OCI-LY1 (cell line): ENCODE measurements at regions not wholly inside any gene's neighbourhood (a gene's known extent, or its start where the extent isn't known, plus 50 kb on each side); places are given as distances from the start of the nearest gene placed in this dataset.

Experiments
- H2AFZ ChIP-seq: fragments of 200-600 bp; sonication (generic), shearing (Covaris generic); 2 replicates; pipeline ENCODE4 v1.6.0; 2014; ENCODE audit warnings: antibody characterized with exemption, mild to moderate bottlenecking, low read length
- H3F3A ChIP-seq: fragments of 200-600 bp; sonication (generic), shearing (Covaris generic); 2 replicates; pipeline ENCODE4 v1.6.0; 2014; ENCODE audit warnings: mild to moderate bottlenecking, antibody characterized with exemption, low read length, moderate library complexity; ENCODE audit not compliant: insufficient read depth
- H3K27ac ChIP-seq: fragments of 200-600 bp; sonication (generic); 2 replicates; pipeline ENCODE4 v1.5.1; 2014; ENCODE audit warnings: low read length, mixed run types, mild to moderate bottlenecking, low read depth; ENCODE audit not compliant: poor library complexity, severe bottlenecking
- H3K27me3 ChIP-seq: fragments of 200-600 bp; sonication (generic); 2 replicates; pipeline ENCODE4 v1.6.0; 2014; ENCODE audit warnings: antibody characterized with exemption, mild to moderate bottlenecking, low read length, moderate library complexity; ENCODE audit not compliant: insufficient read depth
- H3K36me3 ChIP-seq: fragments of 200-600 bp; sonication (generic); 2 replicates; pipeline ENCODE4 v1.6.1; 2014; ENCODE audit warnings: mild to moderate bottlenecking, antibody characterized with exemption, low read length, moderate library complexity, mixed read lengths; ENCODE audit not compliant: insufficient read depth
- H3K4me1 ChIP-seq: fragments of 200-600 bp; sonication (generic); 2 replicates; pipeline ENCODE4 v1.5.1; 2014; ENCODE audit warnings: mild to moderate bottlenecking, low read length, moderate library complexity; ENCODE audit not compliant: insufficient read depth, severe bottlenecking
- H3K4me2 ChIP-seq: fragments of 200-600 bp; sonication (generic), shearing (Covaris generic); 2 replicates; pipeline ENCODE4 v1.6.1; 2014; ENCODE audit warnings: low read length
- H3K4me3 ChIP-seq: fragments of 200-600 bp; sonication (generic); 2 replicates; pipeline ENCODE4 v1.5.1; 2014; ENCODE audit warnings: low read length, low read depth, mild to moderate bottlenecking, mixed read lengths; ENCODE audit not compliant: poor library complexity, severe bottlenecking
- H3K79me2 ChIP-seq: fragments of 200-600 bp; shearing (Covaris generic); 2 replicates; pipeline ENCODE4 v1.6.1; 2016; ENCODE audit warnings: mixed run types, low read length, mixed read lengths; ENCODE audit not compliant: insufficient read depth
- H3K9ac ChIP-seq: fragments of 200-600 bp; sonication (generic), shearing (Covaris generic); 2 replicates; pipeline ENCODE4 v1.6.1; 2014; ENCODE audit warnings: mild to moderate bottlenecking, low read length, mixed read lengths
- H3K9me2 ChIP-seq: fragments of 200-600 bp; sonication (generic), shearing (Covaris generic); 2 replicates; pipeline ENCODE4 v1.6.1; 2014; ENCODE audit warnings: low read depth, mild to moderate bottlenecking, low read length, mixed read lengths
- H3K9me3 ChIP-seq: fragments of 200-600 bp; shearing (Covaris generic); 2 replicates; pipeline ENCODE4 v1.6.1; 2014; ENCODE audit warnings: low read length, mixed read lengths
- H4K20me1 ChIP-seq: fragments of 200-600 bp; sonication (generic), shearing (Covaris generic); 2 replicates; pipeline ENCODE4 v1.6.0; 2016; ENCODE audit warnings: mild to moderate bottlenecking, low read length; ENCODE audit not compliant: insufficient read depth
- EZH2 ChIP-seq: fragments of 200-600 bp; sonication (generic), shearing (Covaris generic); IDR thresholded peaks from 2 replicates; pipeline ENCODE4 v1.8.0; 2017; ENCODE audit warnings: borderline replicate concordance, mixed run types, mild to moderate bottlenecking, antibody characterized with exemption, low read length, moderate library complexity, mixed read lengths
- TF ChIP-seq, protein P1 (sequence below): fragments of 200-600 bp; sonication (generic), shearing (Covaris generic); IDR thresholded peaks from 2 replicates; pipeline ENCODE4 v1.5.1; 2017; ENCODE audit warnings: mild to moderate bottlenecking, antibody characterized with exemption, low read length, moderate library complexity, mixed read lengths

DNA sequence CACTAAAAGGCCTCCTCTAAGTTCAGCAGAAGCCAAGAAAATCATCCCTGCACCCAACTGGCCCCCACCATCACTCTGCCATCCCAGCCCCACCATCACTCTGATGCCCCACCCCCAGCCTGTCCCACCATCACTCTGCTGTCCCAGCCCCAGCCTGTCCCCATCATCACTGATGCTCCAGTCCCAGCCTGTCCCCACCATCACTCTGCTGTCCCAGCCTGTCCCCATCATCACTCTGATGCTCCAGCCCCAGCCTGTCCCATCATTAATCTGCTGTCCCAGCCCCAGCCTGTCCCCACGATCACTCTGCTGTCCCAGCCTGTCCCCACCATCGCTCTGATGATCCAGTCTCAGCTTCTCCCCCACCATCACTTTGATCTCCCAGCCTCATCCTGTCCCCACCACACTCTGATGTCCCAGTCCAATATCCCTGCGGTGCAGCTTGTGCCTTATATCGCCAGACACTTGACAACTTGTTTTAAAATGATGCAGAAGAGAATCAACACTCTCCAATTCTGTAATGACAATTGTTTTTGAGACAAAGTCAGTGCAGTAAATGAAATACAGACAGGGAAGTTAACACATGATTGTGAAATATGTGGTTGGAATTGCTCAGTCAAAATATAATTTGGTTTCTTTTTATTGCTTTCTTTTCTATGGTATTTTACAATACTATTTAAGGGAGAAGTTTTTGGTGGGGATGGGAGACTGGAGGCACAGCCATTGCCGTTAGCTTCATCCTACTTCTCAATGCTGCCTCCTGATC, 100.8 kb downstream of the TNFAIP3 start:
- Histone ChIP-seq H3F3A (no peaks in the 10 kb centered on the region), H3K9me2 (no peaks in the 10 kb centered on the region), H3K79me2 (no peaks in the 10 kb centered on the region), H3K27me3 (no peaks in the 10 kb centered on the region), H3K4me2 (no peak overlapping the region), H3K4me3 (no peak overlapping the region), H3K4me1 (no peaks in the 10 kb centered on the region), H2AFZ (no peak overlapping the region), H3K27ac (no peak overlapping the region), H3K36me3 (no peaks in the 10 kb centered on the region), H3K9me3 (no peaks in the 10 kb centered on the region), H3K9ac (no peak overlapping the region), H4K20me1 (no peaks in the 10 kb centered on the region)
- TF ChIP-seq, protein P1, sequence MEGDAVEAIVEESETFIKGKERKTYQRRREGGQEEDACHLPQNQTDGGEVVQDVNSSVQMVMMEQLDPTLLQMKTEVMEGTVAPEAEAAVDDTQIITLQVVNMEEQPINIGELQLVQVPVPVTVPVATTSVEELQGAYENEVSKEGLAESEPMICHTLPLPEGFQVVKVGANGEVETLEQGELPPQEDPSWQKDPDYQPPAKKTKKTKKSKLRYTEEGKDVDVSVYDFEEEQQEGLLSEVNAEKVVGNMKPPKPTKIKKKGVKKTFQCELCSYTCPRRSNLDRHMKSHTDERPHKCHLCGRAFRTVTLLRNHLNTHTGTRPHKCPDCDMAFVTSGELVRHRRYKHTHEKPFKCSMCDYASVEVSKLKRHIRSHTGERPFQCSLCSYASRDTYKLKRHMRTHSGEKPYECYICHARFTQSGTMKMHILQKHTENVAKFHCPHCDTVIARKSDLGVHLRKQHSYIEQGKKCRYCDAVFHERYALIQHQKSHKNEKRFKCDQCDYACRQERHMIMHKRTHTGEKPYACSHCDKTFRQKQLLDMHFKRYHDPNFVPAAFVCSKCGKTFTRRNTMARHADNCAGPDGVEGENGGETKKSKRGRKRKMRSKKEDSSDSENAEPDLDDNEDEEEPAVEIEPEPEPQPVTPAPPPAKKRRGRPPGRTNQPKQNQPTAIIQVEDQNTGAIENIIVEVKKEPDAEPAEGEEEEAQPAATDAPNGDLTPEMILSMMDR: no peak
- TF ChIP-seq EZH2: no peak

DNA sequence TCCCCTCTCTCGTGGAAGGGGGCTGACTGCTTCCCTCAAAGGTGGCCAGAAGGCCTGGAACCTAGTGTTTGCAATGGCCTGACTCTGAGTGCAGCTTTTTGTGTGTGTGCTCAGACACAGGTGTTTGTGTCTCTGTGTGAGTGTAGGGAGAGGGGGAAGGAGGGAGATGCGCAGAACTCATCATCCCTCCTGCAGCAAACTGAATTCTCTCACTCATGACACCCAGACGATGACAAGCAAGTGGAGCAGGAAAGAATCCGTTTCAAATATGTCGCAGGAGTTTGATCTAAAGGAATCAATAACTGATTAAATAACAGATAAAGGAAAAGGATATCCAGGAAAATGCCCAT, 101.4 kb downstream of the TNFAIP3 start:
- no peak overlapping the region for H3K4me3 ChIP-seq
- no peak overlapping the region for H3K9ac ChIP-seq
- H3K79me2 ChIP-seq: no peaks in the 10 kb centered on the region
- H3K4me2 ChIP-seq: no peak overlapping the region
- no peak overlapping the region for H3K27ac ChIP-seq
- H3F3A ChIP-seq: no peaks in the 10 kb centered on the region
- H3K9me2 ChIP-seq: no peaks in the 10 kb centered on the region
- H3K9me3 ChIP-seq: no peaks in the 10 kb centered on the region
- TF ChIP-seq, protein P1: no peak
- TF ChIP-seq EZH2: no peak
- no peaks in the 10 kb centered on the region for H3K4me1 ChIP-seq
- H3K27me3 ChIP-seq: no peaks in the 10 kb centered on the region
- no peaks in the 10 kb centered on the region for H4K20me1 ChIP-seq
- H2AFZ ChIP-seq: no peak overlapping the region
- no peaks in the 10 kb centered on the region for H3K36me3 ChIP-seq

DNA sequence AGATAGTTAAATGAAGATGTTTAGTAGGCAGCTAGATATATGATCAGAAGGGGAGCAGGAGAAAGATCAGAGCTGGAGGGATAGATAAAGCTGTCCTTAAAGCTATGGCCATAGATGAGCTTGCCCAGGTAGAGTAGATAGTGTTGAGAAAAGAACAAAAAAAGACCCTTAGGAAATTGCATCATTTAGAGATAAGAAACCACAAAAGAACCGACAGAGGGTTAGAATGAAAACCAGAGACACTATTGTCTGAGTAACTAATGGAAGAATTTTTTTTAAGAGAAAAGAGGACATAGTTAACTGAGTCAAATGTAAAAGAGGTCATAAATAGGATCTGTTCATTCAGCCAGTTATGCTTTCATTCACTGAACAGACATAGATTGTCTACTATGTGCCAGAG, 101.8 kb downstream of the TNFAIP3 start:
- Histone ChIP-seq H3K27me3 (no peaks in the 10 kb centered on the region), H3K4me1 (no peaks in the 10 kb centered on the region), H3K9ac (no peak overlapping the region), H4K20me1 (no peaks in the 10 kb centered on the region), H3K36me3 (no peaks in the 10 kb centered on the region), H3K79me2 (no peaks in the 10 kb centered on the region), H2AFZ (no peak overlapping the region), H3K9me3 (no peaks in the 10 kb centered on the region), H3K9me2 (no peaks in the 10 kb centered on the region), H3K4me3 (no peak overlapping the region), H3F3A (no peaks in the 10 kb centered on the region), H3K27ac (no peak overlapping the region), H3K4me2 (no peak overlapping the region)
- TF ChIP-seq, protein P1: no peak
- no peak for TF ChIP-seq EZH2
